OCI-LY7 (cell line): ENCODE measurements at regions not wholly inside any gene's neighbourhood (a gene's known extent, or its start where the extent isn't known, plus 50 kb on each side); places are given as distances from the start of the nearest gene placed in this dataset.

Source experiments
- EZH2phosphoT487 ChIP-seq: fragments of 200-600 bp; sonication (generic); IDR thresholded peaks from 2 replicates; pipeline ENCODE4 v1.6.1; 2018; ENCODE audit warnings: low read depth, borderline replicate concordance, mild to moderate bottlenecking, mixed run types, antibody characterized with exemption, low read length, moderate library complexity, mixed read lengths
- TF ChIP-seq, protein P1 (sequence below): fragments of 200-600 bp; sonication (generic); conservative IDR thresholded peaks from 2 replicates; pipeline ENCODE4 v1.5.1; 2014; ENCODE audit warnings: mild to moderate bottlenecking, antibody characterized with exemption, low read length, moderate library complexity, mixed read lengths

DNA sequence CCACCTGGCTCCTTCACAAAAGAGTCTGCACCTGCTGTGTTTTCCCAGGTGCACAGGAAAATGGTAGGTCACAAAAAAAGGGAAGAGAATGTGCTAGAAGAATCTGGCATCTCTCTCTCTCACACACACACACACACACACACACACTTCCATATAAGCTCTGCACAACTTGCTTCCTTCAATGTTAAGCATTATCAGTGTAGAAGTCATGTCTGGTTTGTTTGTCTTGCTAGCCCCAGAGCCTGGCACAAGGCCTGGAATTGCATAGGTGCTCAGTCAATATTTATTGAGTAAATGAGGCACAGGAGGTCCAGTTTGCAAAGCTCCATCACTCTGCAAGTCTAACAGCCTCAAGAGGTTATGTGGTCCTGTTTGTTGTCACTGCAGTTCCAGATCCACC is 867.3 kb upstream of the AUTS2 start:
- TF ChIP-seq, protein P1, sequence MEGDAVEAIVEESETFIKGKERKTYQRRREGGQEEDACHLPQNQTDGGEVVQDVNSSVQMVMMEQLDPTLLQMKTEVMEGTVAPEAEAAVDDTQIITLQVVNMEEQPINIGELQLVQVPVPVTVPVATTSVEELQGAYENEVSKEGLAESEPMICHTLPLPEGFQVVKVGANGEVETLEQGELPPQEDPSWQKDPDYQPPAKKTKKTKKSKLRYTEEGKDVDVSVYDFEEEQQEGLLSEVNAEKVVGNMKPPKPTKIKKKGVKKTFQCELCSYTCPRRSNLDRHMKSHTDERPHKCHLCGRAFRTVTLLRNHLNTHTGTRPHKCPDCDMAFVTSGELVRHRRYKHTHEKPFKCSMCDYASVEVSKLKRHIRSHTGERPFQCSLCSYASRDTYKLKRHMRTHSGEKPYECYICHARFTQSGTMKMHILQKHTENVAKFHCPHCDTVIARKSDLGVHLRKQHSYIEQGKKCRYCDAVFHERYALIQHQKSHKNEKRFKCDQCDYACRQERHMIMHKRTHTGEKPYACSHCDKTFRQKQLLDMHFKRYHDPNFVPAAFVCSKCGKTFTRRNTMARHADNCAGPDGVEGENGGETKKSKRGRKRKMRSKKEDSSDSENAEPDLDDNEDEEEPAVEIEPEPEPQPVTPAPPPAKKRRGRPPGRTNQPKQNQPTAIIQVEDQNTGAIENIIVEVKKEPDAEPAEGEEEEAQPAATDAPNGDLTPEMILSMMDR = no peak
- TF ChIP-seq EZH2phosphoT487 = no peak
